GM12878 (cell line): ENCODE measurements at regions not wholly inside any gene's neighbourhood (a gene's known extent, or its start where the extent isn't known, plus 50 kb on each side); places are given as distances from the start of the nearest gene placed in this dataset.

Experiments
- ATAC-seq: fragments of 200-7000 bp; cut with Tn5 transposase; 3 replicates; pipeline ENCODE4 v1.9.1; 2020; ENCODE audit warnings: mild to moderate bottlenecking, moderate library complexity
- BruUV-seq: library from RNA; stranded (reverse); fragments of 400-500 nt; replicated peaks from 2 replicates; lab custom pipeline; 2021; lab: Mats Ljungman, UMichigan
- CTCF ChIA-PET: fragments of 300-600 bp; sonication (Branson Sonifier 250); formaldehyde crosslinking; extraction: SDS; loops from one replicate; lab custom pipeline; 2021; ENCODE audit warnings: inconsistent platforms; lab: Yijun Ruan, JAX
- POLR2A ChIA-PET: fragments of 350-600 bp; formaldehyde crosslinking; extraction: SDS; loops from one replicate; lab custom pipeline; 2021; ENCODE audit warnings: inconsistent platforms; lab: Charles Lee
- RAD21 ChIA-PET: fragments of 300-600 bp; sonication (Branson Sonifier 250); formaldehyde crosslinking; loops from one replicate; lab custom pipeline; 2023; ENCODE audit warnings: antibody characterized with exemption; ENCODE audit not compliant: unreplicated experiment; lab: Charles Lee
- SMC1A ChIA-PET: fragments of 300-600 bp; sonication (Branson Sonifier 250); formaldehyde crosslinking; loops from one replicate; lab custom pipeline; 2023; ENCODE audit not compliant: unreplicated experiment, uncharacterized antibody; lab: Charles Lee
- DNase-seq: peaks from one replicate; pipeline ENCODE4 v3.0.0-alpha.2; 2011; ENCODE audit warnings: low read depth, low spot score
- FAIRE-seq: peaks from 3 replicates; lab custom pipeline; 2011; peaks lifted over from hg19 to GRCh38; lab: Jason Lieb, UNC
- H2AFZ ChIP-seq: 2 replicates; pipeline ENCODE4 v1.6.0; 2011; ENCODE audit warnings: low read depth, low read length, control low read depth; ENCODE audit not compliant: control insufficient read depth
- H3K27ac ChIP-seq: 2 replicates; pipeline ENCODE4 v1.5.1; 2011; ENCODE audit warnings: control low read depth; ENCODE audit not compliant: control insufficient read depth, insufficient read depth
- H3K27me3 ChIP-seq, 2 experiments: replicated peaks in 1 of 2; 2 replicates each; pipeline versions ENCODE4 v1.6.0 to v1.6.1; 2011; ENCODE audit warnings: low read length in 1 of 2; ENCODE audit not compliant: control insufficient read depth in 2 of 2, insufficient read depth in 2 of 2
- H3K36me3 ChIP-seq, 2 experiments: 2 replicates each; pipeline ENCODE4 v1.5.1; 2011; ENCODE audit warnings: low read length in 1 of 2; ENCODE audit not compliant: control insufficient read depth in 2 of 2, insufficient read depth in 2 of 2
- H3K4me1 ChIP-seq: 2 replicates; pipeline ENCODE4 v1.6.1; 2011; ENCODE audit warnings: mild to moderate bottlenecking, low read length, moderate library complexity, mixed read lengths; ENCODE audit not compliant: control insufficient read depth, insufficient read depth
- H3K4me2 ChIP-seq: 2 replicates; pipeline ENCODE4 v1.6.0; 2011; ENCODE audit warnings: control low read depth; ENCODE audit not compliant: control insufficient read depth, insufficient read depth
- H3K4me3 ChIP-seq: fragments of 200-600 bp; sonication (generic); 2 replicates; pipeline ENCODE4 v1.5.1; 2016
- H3K79me2 ChIP-seq: 2 replicates; pipeline ENCODE4 v1.6.0; 2011; ENCODE audit warnings: low read length; ENCODE audit not compliant: control insufficient read depth, insufficient read depth
- H3K9ac ChIP-seq: 2 replicates; pipeline ENCODE4 v1.8.0; 2011; ENCODE audit warnings: low read length, control low read depth, mixed read lengths; ENCODE audit not compliant: control insufficient read depth, insufficient read depth
- H3K9me3 ChIP-seq: replicated peaks from 3 replicates; pipeline ENCODE4 v1.5.1; 2011; ENCODE audit warnings: mild to moderate bottlenecking, low read length; ENCODE audit not compliant: control insufficient read depth, insufficient read depth
- H4K20me1 ChIP-seq: 2 replicates; pipeline ENCODE4 v1.6.0; 2011; ENCODE audit not compliant: control insufficient read depth, insufficient read depth
- HSF1 ChIP-seq: fragments of 150-350 bp; IDR thresholded peaks from 2 replicates; pipeline ENCODE4 v1.6.1; 2014; ENCODE audit warnings: mild to moderate bottlenecking, low read depth, low read length
- IRF3 ChIP-seq: fragments of 450-650 bp; IDR thresholded peaks from 2 replicates; pipeline ENCODE4 v1.6.1; 2014; ENCODE audit warnings: mild to moderate bottlenecking
- MEF2B ChIP-seq: fragments of 450-650 bp; IDR thresholded peaks from 2 replicates; pipeline ENCODE4 v1.6.1; 2018; ENCODE audit warnings: mild to moderate bottlenecking, moderate library complexity; ENCODE audit not compliant: partially characterized antibody, poor library complexity, severe bottlenecking
- NBN ChIP-seq: fragments of 450-650 bp; IDR thresholded peaks from 2 replicates; pipeline ENCODE4 v1.6.1; 2016
- TARDBP ChIP-seq: IDR thresholded peaks from 2 replicates; pipeline ENCODE4 v1.6.1; 2016; ENCODE audit warnings: borderline replicate concordance
- USF2 ChIP-seq: IDR thresholded peaks from 2 replicates; pipeline ENCODE4 v1.6.1; 2011; ENCODE audit warnings: low read depth, low read length, improper control_type of control experiment, borderline replicate concordance
- ZNF207 ChIP-seq: fragments of 450-650 bp; IDR thresholded peaks from 2 replicates; pipeline ENCODE4 v1.6.1; 2014; ENCODE audit warnings: antibody characterized with exemption, mild to moderate bottlenecking, borderline replicate concordance
- WGBS: methylation state at CpG from one replicate; pipeline ENCODE4 v1.1.6; 2016; ENCODE audit warnings: low lambda C conversion rate; ENCODE audit not compliant: insufficient replicate concordance, insufficient coverage; ENCODE audit errors: missing lambda C conversion rate; 5-methylcytosine and 5-hydroxymethylcytosine counted together
- in situ Hi-C: fragments of 300-500 bp; cut with MboI; formaldehyde crosslinking; loops from 9 replicates; pipeline ENCODE4 v1.14.3; 2018; ENCODE audit warnings: mixed read lengths
- intact Hi-C: fragments of 100-400 bp; cut with micrococcal nuclease; formaldehyde crosslinking; loops from one replicate; pipeline ENCODE4 v1.14.2; 2022; ENCODE audit not compliant: unreplicated experiment

- Histone ChIP-seq H3K27me3 (no peaks in the 10 kb centered on the region), H3K4me1 (no peaks in the 10 kb centered on the region), H3K79me2 (no peaks in the 10 kb centered on the region), H3K4me3 (no peak overlapping the region), H3K4me2 (no peak overlapping the region), H2AFZ (no peak overlapping the region), H3K27ac (no peak overlapping the region), H3K36me3 (no peaks in the 10 kb centered on the region), H3K9me3 (no peaks in the 10 kb centered on the region), H3K9ac (no peak overlapping the region), H4K20me1 (no peaks in the 10 kb centered on the region)
- TF ChIP-seq ZNF207, result no peak
- no peak for TF ChIP-seq MEF2B
- no peak for TF ChIP-seq USF2
- TF ChIP-seq TARDBP, result no peak
- TF ChIP-seq NBN, result no peak
- TF ChIP-seq HSF1, result no peak
- TF ChIP-seq IRF3, result no peak
- 57% methylated on average over 10 of the region's 10 CpGs for WGBS
- CTCF ChIA-PET, result no interaction called here
- ATAC-seq, result no peak
- DNase-seq, result no peak
- no TSS peak for BruUV-seq
- no peak for FAIRE-seq
- RAD21 ChIA-PET, result no interaction called here
- POLR2A ChIA-PET, result no interaction called here
- SMC1A ChIA-PET, result no interaction called here
- intact Hi-C loops (no loop called here), in situ Hi-C loops (no loop called here)
Measured at GRCh38 chr14:101446387-101446969, 114.8 kb upstream of the DIO3 start.
